ENCODE measurements at regions not wholly inside any gene's neighbourhood (a gene's known extent, or its start where the extent isn't known, plus 50 kb on each side); places are given as distances from the start of the nearest gene placed in this dataset.

GRCh38 chr2:2836343-2837070, 505.4 kb upstream of the MYT1L start:
- Histone ChIP-seq H3K36me3 (no peaks in the 10 kb centered on the region), H3K27me3 (no peaks in the 10 kb centered on the region), H3K27ac (no peak overlapping the region), H3K4me3 (no peak overlapping the region), H3K4me1 (no peaks in the 10 kb centered on the region), H3K9ac (ENCODE audit: low read depth in 2 of 2, low read length in 2 of 2) (no peak overlapping the region), H3K9me3 (no peaks in the 10 kb centered on the region)
- peak; percentile 4 for DNase-seq
- TF ChIP-seq, protein P1, sequence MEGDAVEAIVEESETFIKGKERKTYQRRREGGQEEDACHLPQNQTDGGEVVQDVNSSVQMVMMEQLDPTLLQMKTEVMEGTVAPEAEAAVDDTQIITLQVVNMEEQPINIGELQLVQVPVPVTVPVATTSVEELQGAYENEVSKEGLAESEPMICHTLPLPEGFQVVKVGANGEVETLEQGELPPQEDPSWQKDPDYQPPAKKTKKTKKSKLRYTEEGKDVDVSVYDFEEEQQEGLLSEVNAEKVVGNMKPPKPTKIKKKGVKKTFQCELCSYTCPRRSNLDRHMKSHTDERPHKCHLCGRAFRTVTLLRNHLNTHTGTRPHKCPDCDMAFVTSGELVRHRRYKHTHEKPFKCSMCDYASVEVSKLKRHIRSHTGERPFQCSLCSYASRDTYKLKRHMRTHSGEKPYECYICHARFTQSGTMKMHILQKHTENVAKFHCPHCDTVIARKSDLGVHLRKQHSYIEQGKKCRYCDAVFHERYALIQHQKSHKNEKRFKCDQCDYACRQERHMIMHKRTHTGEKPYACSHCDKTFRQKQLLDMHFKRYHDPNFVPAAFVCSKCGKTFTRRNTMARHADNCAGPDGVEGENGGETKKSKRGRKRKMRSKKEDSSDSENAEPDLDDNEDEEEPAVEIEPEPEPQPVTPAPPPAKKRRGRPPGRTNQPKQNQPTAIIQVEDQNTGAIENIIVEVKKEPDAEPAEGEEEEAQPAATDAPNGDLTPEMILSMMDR (IDR thresholded peaks at IDR 0.05) = no peak
- intact Hi-C loops (cut with DNase I) = no loop called here

GRCh38 chr2:2834516-2835254, 503.6 kb upstream of the MYT1L start:
- TF ChIP-seq, protein P1 (IDR thresholded peaks at IDR 0.05) = no peak
- Histone ChIP-seq H3K9ac (ENCODE audit: low read depth in 2 of 2, low read length in 2 of 2) (no peak overlapping the region), H3K27me3 (no peaks in the 10 kb centered on the region), H3K36me3 (no peaks in the 10 kb centered on the region), H3K9me3 (no peaks in the 10 kb centered on the region), H3K27ac (no peak overlapping the region), H3K4me1 (no peaks in the 10 kb centered on the region), H3K4me3 (no peak overlapping the region)
- intact Hi-C loops (cut with DNase I) = no loop called here
- peak; percentile 4 for DNase-seq

GRCh38 chr2:2834105-2834504, 503.0 kb upstream of the MYT1L start:
- Histone ChIP-seq H3K4me1 (no peaks in the 10 kb centered on the region), H3K27me3 (no peaks in the 10 kb centered on the region), H3K36me3 (no peaks in the 10 kb centered on the region), H3K4me3 (no peak overlapping the region), H3K27ac (no peak overlapping the region), H3K9me3 (no peaks in the 10 kb centered on the region), H3K9ac (ENCODE audit: low read depth in 2 of 2, low read length in 2 of 2) (no peak overlapping the region)
- DNase-seq = no peak
- TF ChIP-seq, protein P1 (IDR thresholded peaks at IDR 0.05) = no peak
- intact Hi-C loops (cut with DNase I) = no loop called here

GRCh38 chr2:2832657-2833056, 501.6 kb upstream of the MYT1L start:
- TF ChIP-seq, protein P1 (IDR thresholded peaks at IDR 0.05) = no peak
- no peaks in the 10 kb centered on the region for H3K9me3 ChIP-seq
- H3K27me3 ChIP-seq = no peaks in the 10 kb centered on the region
- no peak overlapping the region for H3K4me3 ChIP-seq
- H3K36me3 ChIP-seq = no peaks in the 10 kb centered on the region
- intact Hi-C loops (cut with DNase I) = no loop called here
- DNase-seq = peak; percentile 1
- no peaks in the 10 kb centered on the region for H3K4me1 ChIP-seq
- H3K27ac ChIP-seq = no peak overlapping the region
- H3K9ac ChIP-seq (ENCODE audit: low read depth in 2 of 2, low read length in 2 of 2) = no peak overlapping the region

DNA sequence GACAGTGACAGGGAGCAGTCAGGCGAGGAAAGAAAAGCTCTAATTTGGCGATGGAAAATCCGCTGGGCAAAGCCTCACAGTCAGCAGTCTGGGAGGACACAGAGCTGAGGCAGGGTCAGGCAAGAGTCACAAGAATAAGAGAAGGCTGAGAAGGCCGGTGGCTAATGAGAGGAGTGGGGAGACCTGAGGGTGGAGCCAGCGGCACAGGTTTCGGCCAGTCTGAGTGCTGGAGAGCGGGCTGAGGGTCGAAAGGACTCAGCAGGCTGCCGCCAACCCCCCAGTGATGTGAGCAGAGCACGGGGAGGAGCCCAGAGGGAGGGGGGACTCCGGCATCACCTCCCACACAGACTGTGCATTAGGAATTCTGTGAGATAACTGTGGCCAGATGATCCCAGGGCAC, 500.6 kb upstream of the MYT1L start:
- DNase-seq = peak; percentile 8
- TF ChIP-seq, protein P1 (IDR thresholded peaks at IDR 0.05) = no peak
- Histone ChIP-seq H3K9me3 (no peaks in the 10 kb centered on the region), H3K4me3 (no peak overlapping the region), H3K27ac (no peak overlapping the region), H3K9ac (ENCODE audit: low read depth in 2 of 2, low read length in 2 of 2) (no peak overlapping the region), H3K36me3 (no peaks in the 10 kb centered on the region), H3K4me1 (no peaks in the 10 kb centered on the region), H3K27me3 (no peaks in the 10 kb centered on the region)
- intact Hi-C loops (cut with DNase I) = no loop called here

All from colonic mucosa (tissue), 4 donors.